HG03025 (cell line): ENCODE measurements at regions not wholly inside any gene's neighbourhood (a gene's known extent, or its start where the extent isn't known, plus 50 kb on each side); places are given as distances from the start of the nearest gene placed in this dataset.

Experiments
- ATAC-seq: cut with Tn5 transposase; IDR thresholded peaks from one replicate; pipeline ENCODE4 v1.9.1; 2021; ENCODE audit warnings: mild to moderate bottlenecking, moderate library complexity; ENCODE audit not compliant: unreplicated experiment, low FRiP score

GRCh38 chr5:44868541-44868940 lies 59.8 kb downstream of the MRPS30 start:
- ATAC-seq, result no peak

GRCh38 chr5:44869928-44870327 lies 61.2 kb downstream of the MRPS30 start:
- ATAC-seq, result no peak

GRCh38 chr5:44870430-44870829 lies 61.7 kb downstream of the MRPS30 start:
- ATAC-seq, result no peak

- ATAC-seq, result no peak
Observed at GRCh38 chr5:44871401-44871800, 62.7 kb downstream of the MRPS30 start.

- ATAC-seq, result peak; percentile 98
Observed at GRCh38 chr5:44875661-44876605, 67.2 kb downstream of the MRPS30 start.

GRCh38 chr5:44881266-44881665 lies 72.5 kb downstream of the MRPS30 start:
- no peak for ATAC-seq

- no peak for ATAC-seq
Observed at GRCh38 chr5:44884036-44884435, 75.3 kb downstream of the MRPS30 start.

- peak; percentile 88 for ATAC-seq
Observed at GRCh38 chr5:44885903-44886302, 77.2 kb downstream of the MRPS30 start.

GRCh38 chr5:44887722-44888121 lies 79.0 kb downstream of the MRPS30 start:
- no peak for ATAC-seq

- ATAC-seq, result no peak
Observed at GRCh38 chr5:44888435-44888834, 79.7 kb downstream of the MRPS30 start.

- ATAC-seq, result no peak
Observed at GRCh38 chr5:44891116-44891515, 82.4 kb downstream of the MRPS30 start.

- ATAC-seq, result no peak
Observed at GRCh38 chr5:44900273-44900954, 91.7 kb downstream of the MRPS30 start.

- ATAC-seq, result no peak
Observed at GRCh38 chr5:44907396-44907795, 98.6 kb downstream of the MRPS30 start.

- no peak for ATAC-seq
Observed at GRCh38 chr5:44909004-44909403, 100.3 kb downstream of the MRPS30 start.

- ATAC-seq, result no peak
Observed at GRCh38 chr5:44911501-44911900, 102.8 kb downstream of the MRPS30 start.

GRCh38 chr5:44914221-44914620 lies 105.5 kb downstream of the MRPS30 start:
- ATAC-seq, result no peak

GRCh38 chr5:44919560-44919959 lies 110.8 kb downstream of the MRPS30 start:
- no peak for ATAC-seq

GRCh38 chr5:44927115-44927733 lies 118.5 kb downstream of the MRPS30 start:
- no peak for ATAC-seq

GRCh38 chr5:44932922-44933585 lies 124.3 kb downstream of the MRPS30 start:
- ATAC-seq, result peak; percentile 98

GRCh38 chr5:44933686-44934085 lies 124.9 kb downstream of the MRPS30 start:
- ATAC-seq, result peak; percentile 25

- no peak for ATAC-seq
Observed at GRCh38 chr5:44935262-44935661, 126.5 kb downstream of the MRPS30 start.
